ENCODE measurements at regions not wholly inside any gene's neighbourhood (a gene's known extent, or its start where the extent isn't known, plus 50 kb on each side); places are given as distances from the start of the nearest gene placed in this dataset.

DNA sequence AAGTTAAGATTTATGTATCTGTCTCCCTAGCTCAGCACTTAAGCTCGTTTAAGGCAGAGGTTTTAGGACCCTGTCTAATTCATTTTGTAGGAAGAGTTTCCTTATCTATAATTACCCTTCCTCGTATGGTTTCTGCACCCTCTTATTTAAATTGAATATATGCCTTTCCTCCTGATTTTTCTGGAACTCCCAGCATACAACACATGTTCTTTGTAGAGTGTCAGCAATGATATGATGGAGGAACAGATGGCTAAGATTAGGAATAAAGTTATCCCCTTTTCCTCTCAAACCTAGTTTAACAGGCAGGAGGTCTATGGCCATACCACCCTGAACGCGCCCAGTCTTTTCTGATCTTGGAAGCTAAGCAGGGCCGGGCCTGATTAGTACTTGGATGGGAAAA is 359.5 kb downstream of the PCDH17 start:
- TF ChIP-seq, protein P1, sequence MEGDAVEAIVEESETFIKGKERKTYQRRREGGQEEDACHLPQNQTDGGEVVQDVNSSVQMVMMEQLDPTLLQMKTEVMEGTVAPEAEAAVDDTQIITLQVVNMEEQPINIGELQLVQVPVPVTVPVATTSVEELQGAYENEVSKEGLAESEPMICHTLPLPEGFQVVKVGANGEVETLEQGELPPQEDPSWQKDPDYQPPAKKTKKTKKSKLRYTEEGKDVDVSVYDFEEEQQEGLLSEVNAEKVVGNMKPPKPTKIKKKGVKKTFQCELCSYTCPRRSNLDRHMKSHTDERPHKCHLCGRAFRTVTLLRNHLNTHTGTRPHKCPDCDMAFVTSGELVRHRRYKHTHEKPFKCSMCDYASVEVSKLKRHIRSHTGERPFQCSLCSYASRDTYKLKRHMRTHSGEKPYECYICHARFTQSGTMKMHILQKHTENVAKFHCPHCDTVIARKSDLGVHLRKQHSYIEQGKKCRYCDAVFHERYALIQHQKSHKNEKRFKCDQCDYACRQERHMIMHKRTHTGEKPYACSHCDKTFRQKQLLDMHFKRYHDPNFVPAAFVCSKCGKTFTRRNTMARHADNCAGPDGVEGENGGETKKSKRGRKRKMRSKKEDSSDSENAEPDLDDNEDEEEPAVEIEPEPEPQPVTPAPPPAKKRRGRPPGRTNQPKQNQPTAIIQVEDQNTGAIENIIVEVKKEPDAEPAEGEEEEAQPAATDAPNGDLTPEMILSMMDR (conservative IDR thresholded peaks at IDR 0.05; ENCODE audit: low read depth, low read length): no peak
- no peak for TF ChIP-seq EZH2 (IDR thresholded peaks at IDR 0.05; ENCODE audit: borderline replicate concordance, low read depth, low read length, poor library complexity, severe bottlenecking)
- no TSS peak for BruUV-seq (replicated peaks)
- CTCF ChIA-PET: no interaction called here
- intact Hi-C loops (cut with micrococcal nuclease; ENCODE audit: unreplicated experiment): no loop called here
- Histone ChIP-seq H3K27ac (ENCODE audit: low read depth, low read length, poor library complexity, severe bottlenecking) (no peak overlapping the region), H3K27me3 (replicated peaks; ENCODE audit: insufficient read depth, low read depth, low read length, poor library complexity) (no peaks in the 10 kb centered on the region), H3K4me3 (ENCODE audit: low read depth, low read length, poor library complexity, severe bottlenecking) (no peak overlapping the region), H3K4me1 (ENCODE audit: insufficient read depth, low read length, poor library complexity, severe bottlenecking) (peaks cover 3% of the 10 kb centered on the region), H3K9me3 (ENCODE audit: low read depth, low read length, poor library complexity, severe bottlenecking) (no peaks in the 10 kb centered on the region), H3K36me3 (ENCODE audit: insufficient read depth, low read length, poor library complexity, severe bottlenecking) (no peaks in the 10 kb centered on the region)
- POLR2A ChIA-PET (ENCODE audit: low non-redundant PET): no interaction called here
- no peak for DNase-seq (ENCODE audit: low spot score)

DNA sequence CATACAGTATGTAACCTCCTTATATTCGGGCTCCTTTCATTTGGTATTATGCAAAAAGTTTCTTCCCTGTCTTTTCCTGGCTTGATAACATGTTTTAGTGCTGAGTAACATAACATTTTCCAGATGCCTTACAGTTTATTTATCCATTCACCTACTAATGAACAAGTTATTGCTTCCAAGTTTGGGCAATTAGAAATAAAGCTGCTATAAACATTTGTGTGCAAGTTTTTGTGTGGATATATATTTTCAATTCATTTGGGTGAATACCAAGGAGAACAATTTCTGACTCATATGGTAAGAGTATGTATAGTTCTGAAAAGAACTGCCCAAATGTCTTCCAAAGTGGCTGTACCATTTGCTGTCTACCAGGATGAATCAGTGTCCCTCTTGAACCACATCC is 360.9 kb downstream of the PCDH17 start:
- DNase-seq (ENCODE audit: low spot score): no peak
- Histone ChIP-seq H3K36me3 (ENCODE audit: insufficient read depth, low read length, poor library complexity, severe bottlenecking) (no peaks in the 10 kb centered on the region), H3K4me1 (ENCODE audit: insufficient read depth, low read length, poor library complexity, severe bottlenecking) (peaks cover 16% of the 10 kb centered on the region), H3K27me3 (replicated peaks; ENCODE audit: insufficient read depth, low read depth, low read length, poor library complexity) (no peaks in the 10 kb centered on the region), H3K27ac (ENCODE audit: low read depth, low read length, poor library complexity, severe bottlenecking) (no peak overlapping the region), H3K4me3 (ENCODE audit: low read depth, low read length, poor library complexity, severe bottlenecking) (no peak overlapping the region), H3K9me3 (ENCODE audit: low read depth, low read length, poor library complexity, severe bottlenecking) (no peaks in the 10 kb centered on the region)
- no TSS peak for BruUV-seq (replicated peaks)
- POLR2A ChIA-PET (ENCODE audit: low non-redundant PET): no interaction called here
- TF ChIP-seq, protein P1 (conservative IDR thresholded peaks at IDR 0.05; ENCODE audit: low read depth, low read length): no peak
- TF ChIP-seq EZH2 (IDR thresholded peaks at IDR 0.05; ENCODE audit: borderline replicate concordance, low read depth, low read length, poor library complexity, severe bottlenecking): no peak
- intact Hi-C loops (cut with micrococcal nuclease; ENCODE audit: unreplicated experiment): no loop called here
- CTCF ChIA-PET: no interaction called here

DNA sequence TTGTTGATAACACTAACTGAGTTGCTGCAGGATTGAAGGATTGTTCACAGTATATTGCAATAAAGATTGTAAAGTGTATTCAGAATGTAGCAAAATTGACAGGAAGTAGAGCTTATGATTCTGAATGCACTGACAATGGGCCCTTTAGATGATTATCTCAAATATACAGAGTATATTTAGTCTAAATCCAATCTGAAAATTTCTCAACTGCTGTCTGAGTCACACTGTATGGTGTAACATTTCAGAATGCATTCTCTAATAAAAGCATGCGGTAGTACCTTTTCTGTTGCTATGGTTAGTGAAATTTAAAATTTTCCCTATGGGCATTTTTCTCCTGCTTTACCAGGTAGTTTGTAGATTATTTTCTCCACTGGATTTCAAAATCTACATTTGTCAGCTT is 365.2 kb downstream of the PCDH17 start:
- Histone ChIP-seq H3K4me1 (ENCODE audit: insufficient read depth, low read length, poor library complexity, severe bottlenecking) (peaks cover 16% of the 10 kb centered on the region), H3K27me3 (replicated peaks; ENCODE audit: insufficient read depth, low read depth, low read length, poor library complexity) (no peaks in the 10 kb centered on the region), H3K9me3 (ENCODE audit: low read depth, low read length, poor library complexity, severe bottlenecking) (no peaks in the 10 kb centered on the region), H3K4me3 (ENCODE audit: low read depth, low read length, poor library complexity, severe bottlenecking) (no peak overlapping the region), H3K27ac (ENCODE audit: low read depth, low read length, poor library complexity, severe bottlenecking) (no peak overlapping the region), H3K36me3 (ENCODE audit: insufficient read depth, low read length, poor library complexity, severe bottlenecking) (no peaks in the 10 kb centered on the region)
- no TSS peak for BruUV-seq (replicated peaks)
- ChIA-PET CTCF (no interaction called here), POLR2A (ENCODE audit: low non-redundant PET) (no interaction called here)
- DNase-seq (ENCODE audit: low spot score): peak; percentile 76
- TF ChIP-seq, protein P1 (conservative IDR thresholded peaks at IDR 0.05; ENCODE audit: low read depth, low read length): no peak
- TF ChIP-seq EZH2 (IDR thresholded peaks at IDR 0.05; ENCODE audit: borderline replicate concordance, low read depth, low read length, poor library complexity, severe bottlenecking): no peak
- intact Hi-C loops (cut with micrococcal nuclease; ENCODE audit: unreplicated experiment): no loop called here

All from A673 (cell line).